ENCODE measurements at regions not wholly inside any gene's neighbourhood (a gene's known extent, or its start where the extent isn't known, plus 50 kb on each side); places are given as distances from the start of the nearest gene placed in this dataset.

DNA sequence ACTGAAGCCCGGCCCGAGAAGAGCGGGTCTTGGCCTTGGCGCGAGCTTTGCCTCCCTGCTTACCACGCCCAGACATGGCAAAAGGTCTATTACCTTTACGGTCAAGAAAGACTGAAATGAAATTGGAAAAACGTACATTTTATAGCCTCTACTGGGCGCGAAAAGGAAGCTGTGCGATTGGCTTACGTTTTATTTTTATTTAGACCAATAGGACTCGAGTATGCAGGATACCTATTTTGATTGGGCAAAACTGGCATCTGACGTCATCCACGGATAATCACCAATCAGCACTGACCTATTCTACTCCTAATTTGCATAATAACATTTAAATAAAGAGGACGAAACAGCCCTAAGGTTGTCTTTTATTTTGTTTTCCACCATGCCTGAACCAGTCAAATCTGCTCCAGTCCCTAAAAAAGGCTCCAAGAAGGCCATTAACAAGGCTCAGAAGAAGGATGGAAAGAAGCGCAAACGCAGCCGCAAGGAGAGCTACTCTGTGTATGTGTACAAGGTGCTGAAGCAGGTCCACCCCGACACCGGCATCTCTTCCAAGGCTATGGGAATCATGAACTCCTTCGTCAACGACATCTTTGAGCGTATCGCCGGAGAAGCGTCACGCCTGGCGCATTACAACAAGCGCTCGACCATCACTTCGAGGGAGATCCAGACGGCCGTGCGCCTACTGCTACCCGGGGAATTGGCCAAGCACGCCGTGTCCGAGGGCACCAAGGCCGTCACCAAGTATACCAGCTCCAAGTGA lies 97.4 kb downstream of the OR2B2 start:
- H3K27ac ChIP-seq, result peak overlapping the region; percentile 81
- TF ChIP-seq ZFX (IDR thresholded peaks at IDR 0.05), result no peak
- TF ChIP-seq, protein P1, sequence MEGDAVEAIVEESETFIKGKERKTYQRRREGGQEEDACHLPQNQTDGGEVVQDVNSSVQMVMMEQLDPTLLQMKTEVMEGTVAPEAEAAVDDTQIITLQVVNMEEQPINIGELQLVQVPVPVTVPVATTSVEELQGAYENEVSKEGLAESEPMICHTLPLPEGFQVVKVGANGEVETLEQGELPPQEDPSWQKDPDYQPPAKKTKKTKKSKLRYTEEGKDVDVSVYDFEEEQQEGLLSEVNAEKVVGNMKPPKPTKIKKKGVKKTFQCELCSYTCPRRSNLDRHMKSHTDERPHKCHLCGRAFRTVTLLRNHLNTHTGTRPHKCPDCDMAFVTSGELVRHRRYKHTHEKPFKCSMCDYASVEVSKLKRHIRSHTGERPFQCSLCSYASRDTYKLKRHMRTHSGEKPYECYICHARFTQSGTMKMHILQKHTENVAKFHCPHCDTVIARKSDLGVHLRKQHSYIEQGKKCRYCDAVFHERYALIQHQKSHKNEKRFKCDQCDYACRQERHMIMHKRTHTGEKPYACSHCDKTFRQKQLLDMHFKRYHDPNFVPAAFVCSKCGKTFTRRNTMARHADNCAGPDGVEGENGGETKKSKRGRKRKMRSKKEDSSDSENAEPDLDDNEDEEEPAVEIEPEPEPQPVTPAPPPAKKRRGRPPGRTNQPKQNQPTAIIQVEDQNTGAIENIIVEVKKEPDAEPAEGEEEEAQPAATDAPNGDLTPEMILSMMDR (conservative IDR thresholded peaks at IDR 0.05), result no peak

GRCh38 chr6:27814415-27814664 lies 97.9 kb downstream of the OR2B2 start:
- H3K27ac ChIP-seq, result peak overlapping the region; percentile 81
- 0 out of 2 replicates have a peak, but pooled peaks have one; percentile 22 for TF ChIP-seq ZFX (IDR thresholded peaks at IDR 0.05)

GRCh38 chr6:27812805-27813492 lies 99.2 kb downstream of the OR2B2 start:
- TF ChIP-seq, protein P1 (conservative IDR thresholded peaks at IDR 0.05), result no peak
- TF ChIP-seq ZFX (IDR thresholded peaks at IDR 0.05), result no peak
- peak overlapping the region; percentile 71 for H3K27ac ChIP-seq

- peak overlapping the region; percentile 71 for H3K27ac ChIP-seq
- TF ChIP-seq ZFX (IDR thresholded peaks at IDR 0.05), result no peak
- TF ChIP-seq, protein P1 (conservative IDR thresholded peaks at IDR 0.05), result no peak
These were observed 100.0 kb downstream of the OR2B2 start for GRCh38 chr6:27812078-27812804.

DNA sequence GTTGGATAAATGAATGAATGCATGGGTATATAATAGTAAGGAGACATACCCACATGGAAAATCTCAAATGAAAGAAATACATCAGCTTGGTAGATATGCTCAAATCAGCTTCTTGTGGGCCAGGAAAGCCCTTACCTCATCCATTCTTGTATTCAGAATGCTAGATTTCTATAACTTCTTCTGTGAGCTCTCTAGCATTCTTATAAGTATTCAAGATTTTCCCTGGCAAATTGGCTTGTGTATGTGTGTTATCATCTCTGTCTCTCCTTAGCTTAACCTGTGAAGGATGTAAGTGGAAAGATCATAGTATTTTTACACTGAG lies 100.8 kb downstream of the OR2B2 start:
- no peak overlapping the region for H3K27ac ChIP-seq
- TF ChIP-seq, protein P1 (conservative IDR thresholded peaks at IDR 0.05), result no peak
- no peak for TF ChIP-seq ZFX (IDR thresholded peaks at IDR 0.05)

- no peak for TF ChIP-seq ZFX (IDR thresholded peaks at IDR 0.05)
- TF ChIP-seq, protein P1 (conservative IDR thresholded peaks at IDR 0.05), result no peak
- peak overlapping the region; percentile 98 for H3K27ac ChIP-seq
These were observed 101.3 kb downstream of the OR2B2 start for GRCh38 chr6:27810768-27811450.

- TF ChIP-seq, protein P1 (conservative IDR thresholded peaks at IDR 0.05), result no peak; the same call in none of the 2 replicates
- TF ChIP-seq ZFX (IDR thresholded peaks at IDR 0.05), result peak; percentile 75
- H3K27ac ChIP-seq, result peak overlapping the region; percentile 98
These were observed 102.0 kb downstream of the OR2B2 start for GRCh38 chr6:27809939-27810767.
